NB4 (cell line): ENCODE measurements at regions not wholly inside any gene's neighbourhood (a gene's known extent, or its start where the extent isn't known, plus 50 kb on each side); places are given as distances from the start of the nearest gene placed in this dataset.
"Not testable (repeated sequence)": the region's sequence is repeated elsewhere in the genome, so short reads cannot be mapped to it uniquely, and the experiment has no call there.

Experiments used
- DNase-seq: peaks from one replicate; pipeline ENCODE4 v3.0.0; 2010; ENCODE audit warnings: low read depth
- H3K4me3 ChIP-seq: one replicate; pipeline ENCODE4 v1.5.1; 2011; ENCODE audit warnings: mild to moderate bottlenecking, low read depth, low read length, moderate library complexity
- MYC ChIP-seq: IDR thresholded peaks from 2 replicates; pipeline ENCODE4 v1.6.1; 2011; ENCODE audit warnings: low read depth, low read length
- POLR2A ChIP-seq: IDR thresholded peaks from 2 replicates; pipeline ENCODE4 v1.6.1; 2011; ENCODE audit warnings: mild to moderate bottlenecking; ENCODE audit not compliant: insufficient read length; ENCODE audit errors: extremely low read depth
- TF ChIP-seq, protein P1 (sequence below): IDR thresholded peaks from 2 replicates; pipeline ENCODE4 v1.6.1; 2011; ENCODE audit warnings: low read depth, low read length
- TF ChIP-seq, protein P2 (sequence below): IDR thresholded peaks from one replicate; pipeline ENCODE4 v1.5.1; 2012; ENCODE audit warnings: low read depth, low read length

DNA sequence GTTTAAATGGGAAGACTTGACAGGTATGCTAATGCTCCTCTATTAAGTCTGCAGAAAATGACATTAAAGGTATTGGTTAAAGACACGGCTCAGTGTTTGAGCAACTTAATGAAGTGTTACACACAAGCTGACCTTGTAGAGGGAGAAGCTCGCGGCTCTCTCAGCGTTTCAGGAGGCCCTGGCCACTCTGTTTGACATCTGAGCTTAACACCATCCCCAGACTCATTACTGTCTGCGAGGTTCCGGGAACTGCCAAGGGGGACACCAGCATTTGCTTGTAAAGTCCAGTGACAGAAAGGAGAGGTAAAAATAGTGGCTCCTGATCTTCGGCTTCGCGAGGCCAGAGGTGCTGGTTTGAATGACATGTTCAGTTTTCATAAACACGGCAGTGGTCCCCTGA, 540.7 kb upstream of the CADM1 start:
- DNase-seq, result no peak
- H3K4me3 ChIP-seq, result no peak overlapping the region
- TF ChIP-seq, protein P1, sequence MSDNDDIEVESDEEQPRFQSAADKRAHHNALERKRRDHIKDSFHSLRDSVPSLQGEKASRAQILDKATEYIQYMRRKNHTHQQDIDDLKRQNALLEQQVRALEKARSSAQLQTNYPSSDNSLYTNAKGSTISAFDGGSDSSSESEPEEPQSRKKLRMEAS, result no peak
- TF ChIP-seq, protein P2, sequence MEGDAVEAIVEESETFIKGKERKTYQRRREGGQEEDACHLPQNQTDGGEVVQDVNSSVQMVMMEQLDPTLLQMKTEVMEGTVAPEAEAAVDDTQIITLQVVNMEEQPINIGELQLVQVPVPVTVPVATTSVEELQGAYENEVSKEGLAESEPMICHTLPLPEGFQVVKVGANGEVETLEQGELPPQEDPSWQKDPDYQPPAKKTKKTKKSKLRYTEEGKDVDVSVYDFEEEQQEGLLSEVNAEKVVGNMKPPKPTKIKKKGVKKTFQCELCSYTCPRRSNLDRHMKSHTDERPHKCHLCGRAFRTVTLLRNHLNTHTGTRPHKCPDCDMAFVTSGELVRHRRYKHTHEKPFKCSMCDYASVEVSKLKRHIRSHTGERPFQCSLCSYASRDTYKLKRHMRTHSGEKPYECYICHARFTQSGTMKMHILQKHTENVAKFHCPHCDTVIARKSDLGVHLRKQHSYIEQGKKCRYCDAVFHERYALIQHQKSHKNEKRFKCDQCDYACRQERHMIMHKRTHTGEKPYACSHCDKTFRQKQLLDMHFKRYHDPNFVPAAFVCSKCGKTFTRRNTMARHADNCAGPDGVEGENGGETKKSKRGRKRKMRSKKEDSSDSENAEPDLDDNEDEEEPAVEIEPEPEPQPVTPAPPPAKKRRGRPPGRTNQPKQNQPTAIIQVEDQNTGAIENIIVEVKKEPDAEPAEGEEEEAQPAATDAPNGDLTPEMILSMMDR, result no peak
- no peak for TF ChIP-seq MYC
- no peak for TF ChIP-seq POLR2A

DNA sequence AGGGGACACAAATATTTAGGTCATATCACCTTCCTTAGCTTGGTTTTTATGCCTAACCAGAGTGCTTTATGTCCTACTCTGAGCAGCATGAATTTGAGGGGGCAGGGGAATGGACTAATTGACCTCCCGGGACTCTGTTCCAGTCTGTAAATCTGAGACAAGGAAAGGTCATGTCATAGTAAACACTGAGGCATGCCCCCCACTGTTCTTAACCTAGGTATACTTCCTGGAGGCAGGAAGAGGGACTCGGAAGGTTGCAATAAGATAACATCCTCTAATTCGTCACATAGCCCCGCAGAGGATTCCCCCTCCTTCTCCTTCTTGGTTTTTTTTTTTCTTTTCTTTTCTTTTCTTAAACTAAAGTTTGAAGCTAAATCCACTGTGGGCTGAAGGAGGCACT, 540.3 kb upstream of the CADM1 start:
- no peak for DNase-seq
- TF ChIP-seq, protein P2, result no peak
- TF ChIP-seq, protein P1, result no peak
- TF ChIP-seq MYC (no peak), POLR2A (no peak)
- no peak overlapping the region for H3K4me3 ChIP-seq

DNA sequence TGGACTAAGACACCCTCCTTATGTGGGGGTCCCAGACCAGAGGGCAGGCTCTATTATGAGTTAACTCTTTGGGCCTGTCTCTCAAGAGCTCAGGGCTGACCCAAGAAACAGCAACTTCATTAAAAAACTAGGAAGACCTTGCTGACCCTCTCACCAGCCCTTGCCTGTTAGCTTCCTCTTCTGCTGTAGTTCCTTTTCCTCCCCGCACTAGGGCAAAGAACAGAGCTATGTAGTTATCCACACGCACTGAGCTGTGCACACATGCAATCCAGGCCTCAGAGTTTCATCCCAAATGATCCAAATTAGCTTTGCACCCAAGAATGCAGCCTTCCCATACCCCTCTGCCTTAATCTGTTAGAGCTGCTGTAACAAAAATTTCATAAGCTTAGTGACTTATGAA, 539.6 kb upstream of the CADM1 start:
- DNase-seq, result no peak
- H3K4me3 ChIP-seq, result no peak overlapping the region
- TF ChIP-seq, protein P2, result no peak
- TF ChIP-seq MYC, result no peak
- no peak for TF ChIP-seq POLR2A
- TF ChIP-seq, protein P1, result no peak

DNA sequence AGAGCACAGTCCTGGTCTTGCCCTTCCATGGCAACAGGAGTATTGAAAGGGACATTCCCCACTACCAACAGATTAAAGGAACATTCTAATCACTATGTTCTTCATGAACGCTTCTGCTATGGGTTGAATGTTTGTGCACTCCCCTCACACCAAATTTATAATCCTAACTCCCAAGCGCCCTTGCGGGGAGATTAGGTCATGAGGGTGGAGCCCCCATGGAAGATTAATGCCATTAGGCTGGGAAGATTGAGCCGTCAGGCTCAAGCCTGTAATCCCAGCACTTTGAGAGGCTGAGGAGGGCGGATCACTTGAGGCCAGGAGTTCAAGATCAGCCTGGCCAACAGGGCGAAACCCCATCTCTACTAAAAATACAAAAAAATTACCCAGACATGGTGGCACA, 538.8 kb upstream of the CADM1 start:
- not testable (repeated sequence) for H3K4me3 ChIP-seq, DNase-seq

DNA sequence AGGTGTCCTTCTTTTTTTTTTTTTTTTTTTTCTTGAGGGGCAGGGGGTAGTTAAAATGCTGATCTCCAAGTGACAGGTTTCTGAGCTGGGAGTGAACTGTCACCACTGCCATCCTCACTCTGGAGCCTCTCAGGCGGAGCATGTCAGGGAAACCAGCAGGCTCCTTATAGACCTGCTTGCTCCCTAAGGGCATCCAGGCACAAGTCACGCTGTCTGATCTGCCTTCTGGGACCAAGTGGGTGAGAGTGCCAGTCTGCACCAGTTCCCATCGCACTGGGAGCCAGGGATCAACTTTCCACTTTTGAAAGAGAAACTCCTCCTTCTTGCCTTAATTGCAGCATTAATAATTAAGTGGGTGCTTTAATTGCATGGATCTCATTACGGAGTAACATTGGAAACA, 537.9 kb upstream of the CADM1 start:
- H3K4me3 ChIP-seq, result no peak overlapping the region
- no peak for DNase-seq
- TF ChIP-seq POLR2A (no peak), MYC (no peak)
- TF ChIP-seq, protein P1, result no peak
- TF ChIP-seq, protein P2, result no peak

DNA sequence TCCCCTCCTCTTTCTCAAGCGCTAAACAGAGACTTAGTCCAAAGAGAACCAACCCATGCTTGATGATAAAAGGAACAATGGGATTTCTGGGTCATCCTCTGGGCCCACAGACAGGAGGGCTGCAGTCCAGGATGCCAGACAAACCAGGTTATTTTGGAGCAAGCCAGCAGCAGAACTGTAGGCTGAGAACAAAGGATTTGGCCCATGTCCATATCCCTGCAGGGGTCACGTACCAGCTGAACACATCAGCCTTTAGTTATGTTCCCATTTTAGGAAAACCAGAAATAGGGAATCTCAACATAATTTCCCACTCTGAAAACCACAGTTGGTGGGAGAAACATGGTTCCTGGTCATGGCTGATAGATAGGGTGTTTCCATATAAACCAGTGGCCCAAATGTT, 533.6 kb upstream of the CADM1 start:
- DNase-seq, result no peak
- TF ChIP-seq, protein P2, result no peak
- TF ChIP-seq POLR2A (no peak), MYC (no peak)
- TF ChIP-seq, protein P1, result no peak
- no peak overlapping the region for H3K4me3 ChIP-seq
